ENCODE measurements at regions not wholly inside any gene's neighbourhood (a gene's known extent, or its start where the extent isn't known, plus 50 kb on each side); places are given as distances from the start of the nearest gene placed in this dataset.

DNA sequence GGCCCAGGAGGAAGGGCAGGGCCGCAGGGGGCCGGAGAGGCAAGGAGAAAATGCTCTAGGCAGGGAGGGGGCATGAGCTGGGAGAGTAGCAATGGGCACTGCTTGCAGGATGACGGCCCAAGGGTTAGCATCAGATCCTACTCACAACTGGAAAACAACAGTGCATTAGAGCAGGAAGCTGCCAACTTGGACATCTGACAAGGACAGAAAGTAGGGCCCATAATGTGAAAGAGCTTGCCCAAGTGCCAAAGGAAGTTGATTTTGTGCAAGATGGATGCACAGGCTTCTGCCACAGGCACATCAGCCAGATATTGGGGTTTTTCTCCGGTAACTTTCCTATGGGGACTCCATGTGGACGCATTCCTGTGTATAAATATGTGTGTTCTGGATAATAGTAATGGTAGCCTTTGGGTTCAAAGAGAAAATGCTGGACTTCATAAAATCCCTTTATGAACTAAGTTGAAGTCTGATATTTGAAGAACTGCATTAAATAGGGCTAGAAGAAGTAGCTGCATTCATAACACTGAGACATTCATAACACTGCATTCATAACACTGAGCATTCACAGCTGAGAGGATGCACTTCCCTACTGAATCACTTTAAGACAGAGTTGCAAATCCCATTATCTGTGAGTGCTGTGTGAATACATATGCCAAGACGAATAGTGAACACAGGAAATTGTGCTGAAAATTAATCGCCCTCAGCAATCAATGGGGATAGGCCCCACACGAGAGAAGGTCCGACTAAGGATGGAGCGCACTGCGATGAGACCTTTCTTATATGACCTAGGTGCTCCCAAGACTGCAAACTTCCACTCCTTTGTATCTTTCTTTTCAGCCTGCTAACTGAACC, 235.6 kb upstream of the PRDM1 start:
- DNase-seq (ENCODE audit: low read depth): no peak
- H3K4me3 ChIP-seq (replicated peaks; ENCODE audit: low read depth, low read length): no peak overlapping the region
- TF ChIP-seq, protein P1, sequence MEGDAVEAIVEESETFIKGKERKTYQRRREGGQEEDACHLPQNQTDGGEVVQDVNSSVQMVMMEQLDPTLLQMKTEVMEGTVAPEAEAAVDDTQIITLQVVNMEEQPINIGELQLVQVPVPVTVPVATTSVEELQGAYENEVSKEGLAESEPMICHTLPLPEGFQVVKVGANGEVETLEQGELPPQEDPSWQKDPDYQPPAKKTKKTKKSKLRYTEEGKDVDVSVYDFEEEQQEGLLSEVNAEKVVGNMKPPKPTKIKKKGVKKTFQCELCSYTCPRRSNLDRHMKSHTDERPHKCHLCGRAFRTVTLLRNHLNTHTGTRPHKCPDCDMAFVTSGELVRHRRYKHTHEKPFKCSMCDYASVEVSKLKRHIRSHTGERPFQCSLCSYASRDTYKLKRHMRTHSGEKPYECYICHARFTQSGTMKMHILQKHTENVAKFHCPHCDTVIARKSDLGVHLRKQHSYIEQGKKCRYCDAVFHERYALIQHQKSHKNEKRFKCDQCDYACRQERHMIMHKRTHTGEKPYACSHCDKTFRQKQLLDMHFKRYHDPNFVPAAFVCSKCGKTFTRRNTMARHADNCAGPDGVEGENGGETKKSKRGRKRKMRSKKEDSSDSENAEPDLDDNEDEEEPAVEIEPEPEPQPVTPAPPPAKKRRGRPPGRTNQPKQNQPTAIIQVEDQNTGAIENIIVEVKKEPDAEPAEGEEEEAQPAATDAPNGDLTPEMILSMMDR (IDR thresholded peaks at IDR 0.05; ENCODE audit: low read length, missing control alignments): no peak

DNA sequence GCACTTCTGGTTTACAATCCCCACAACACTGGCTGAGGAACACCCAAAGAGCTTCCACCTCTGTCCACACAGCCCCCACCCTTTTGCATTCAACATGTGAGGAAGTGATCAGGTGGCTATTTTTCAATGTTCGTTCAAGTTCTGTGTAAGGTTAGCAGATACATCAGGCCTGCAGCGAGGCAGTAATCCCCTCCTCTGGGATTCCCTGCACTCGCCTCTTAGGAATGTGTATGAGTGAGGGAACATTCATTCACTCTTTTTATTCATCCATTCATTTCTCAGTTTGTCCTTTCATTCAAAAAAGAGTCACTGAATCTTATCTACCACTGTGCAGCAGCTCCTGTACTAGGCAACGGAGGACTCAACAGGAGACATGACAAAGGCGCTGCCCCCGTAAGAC, 236.4 kb upstream of the PRDM1 start:
- TF ChIP-seq, protein P1 (IDR thresholded peaks at IDR 0.05; ENCODE audit: low read length, missing control alignments): no peak
- no peak overlapping the region for H3K4me3 ChIP-seq (replicated peaks; ENCODE audit: low read depth, low read length)
- DNase-seq (ENCODE audit: low read depth): no peak

DNA sequence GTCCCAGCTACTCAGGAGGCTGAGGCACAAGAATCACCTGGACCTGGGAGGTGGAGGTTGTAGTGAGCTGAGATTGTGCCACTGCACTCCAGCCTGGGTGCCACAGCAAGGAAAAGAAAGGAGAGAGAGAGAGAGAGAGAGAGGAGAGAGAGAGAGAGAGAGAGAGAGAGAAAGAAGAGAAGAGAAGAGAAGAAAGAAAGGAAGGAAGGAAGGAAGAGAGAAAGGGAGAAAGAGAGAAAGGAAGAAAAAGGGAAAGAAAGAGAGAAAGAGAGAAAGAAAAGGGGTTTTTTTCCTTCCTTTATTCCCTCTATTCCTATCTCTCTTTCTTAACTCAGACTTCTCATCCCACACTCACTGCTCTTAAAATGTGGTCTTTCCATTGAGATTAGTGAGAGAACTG, 238.7 kb upstream of the PRDM1 start:
- TF ChIP-seq, protein P1 (IDR thresholded peaks at IDR 0.05; ENCODE audit: low read length, missing control alignments): no peak
- DNase-seq (ENCODE audit: low read depth): no peak
- no peak overlapping the region for H3K4me3 ChIP-seq (replicated peaks; ENCODE audit: low read depth, low read length)

DNA sequence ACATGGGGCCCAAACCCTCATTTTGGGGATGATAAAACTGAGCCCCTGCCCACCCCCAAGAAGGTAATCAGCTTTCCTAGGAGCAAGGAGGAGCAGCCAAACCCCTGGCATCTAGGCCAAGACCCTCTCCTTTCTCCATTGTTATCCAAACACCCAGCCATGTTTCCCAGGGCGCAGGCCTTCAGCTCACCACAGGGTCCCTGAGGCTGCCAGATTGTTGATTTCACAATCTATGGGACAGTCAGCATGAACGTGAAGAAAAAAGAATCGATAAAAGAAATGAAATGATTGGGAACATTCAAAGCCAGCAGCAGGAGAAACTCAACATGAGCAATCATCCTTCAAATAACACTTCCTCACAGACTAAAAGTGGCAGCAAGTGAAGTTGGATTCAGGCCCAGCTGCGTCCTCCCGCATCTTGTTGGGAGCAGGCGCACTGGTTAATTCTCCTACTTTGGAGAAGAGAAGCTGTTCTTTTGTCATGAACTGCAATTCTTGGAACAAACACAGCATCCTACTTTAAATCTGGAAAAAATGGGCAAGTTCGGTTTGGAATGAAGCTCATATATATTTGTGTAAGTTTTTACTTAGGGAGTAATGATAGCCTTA, 241.8 kb upstream of the PRDM1 start:
- no peak for DNase-seq (ENCODE audit: low read depth)
- H3K4me3 ChIP-seq (replicated peaks; ENCODE audit: low read depth, low read length): no peak overlapping the region
- TF ChIP-seq, protein P1 (IDR thresholded peaks at IDR 0.05; ENCODE audit: low read length, missing control alignments): no peak

DNA sequence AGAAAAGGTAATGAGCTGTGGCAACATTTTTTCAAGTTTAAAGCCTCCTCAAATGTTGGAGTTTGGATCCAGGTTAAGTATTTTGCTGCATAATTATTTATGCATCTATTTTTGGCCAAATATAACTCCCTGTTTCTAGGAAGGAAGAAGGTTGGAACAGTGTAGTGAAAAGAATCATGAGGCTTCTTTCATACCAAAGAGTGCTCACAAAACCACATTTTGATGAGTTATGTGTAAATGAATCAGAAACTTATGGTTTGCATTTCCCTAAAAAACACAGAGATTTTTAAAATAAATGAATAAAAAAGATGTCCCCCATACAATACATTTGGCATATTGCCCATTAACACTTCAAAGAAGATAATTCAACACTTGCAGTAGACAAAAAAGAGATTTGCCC, 246.9 kb upstream of the PRDM1 start:
- no peak overlapping the region for H3K4me3 ChIP-seq (replicated peaks; ENCODE audit: low read depth, low read length)
- no peak for DNase-seq (ENCODE audit: low read depth)
- TF ChIP-seq, protein P1 (IDR thresholded peaks at IDR 0.05; ENCODE audit: low read length, missing control alignments): no peak

DNA sequence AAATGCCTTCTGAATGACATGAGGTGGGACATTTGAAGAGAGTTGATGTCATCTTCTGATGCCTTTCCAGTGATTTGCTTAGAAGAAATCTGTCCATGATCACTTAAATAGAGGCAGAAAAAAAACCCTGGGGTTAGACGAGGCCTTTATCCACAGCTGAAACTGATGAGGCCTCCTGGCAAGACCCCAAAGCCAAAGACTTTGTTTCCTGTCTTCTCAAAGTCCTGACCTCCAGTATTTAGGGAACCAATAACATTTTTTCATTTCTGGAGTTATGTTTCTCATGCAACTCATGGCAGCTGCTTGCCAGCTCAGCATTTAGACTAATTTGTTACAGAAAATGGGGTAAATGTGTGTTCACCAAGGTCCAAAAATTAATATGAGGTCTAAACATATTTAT, 248.0 kb upstream of the PRDM1 start:
- TF ChIP-seq, protein P1 (IDR thresholded peaks at IDR 0.05; ENCODE audit: low read length, missing control alignments): no peak
- no peak for DNase-seq (ENCODE audit: low read depth)
- no peak overlapping the region for H3K4me3 ChIP-seq (replicated peaks; ENCODE audit: low read depth, low read length)

All from fibroblast of pulmonary artery (primary cell).